ENCODE measurements at regions not wholly inside any gene's neighbourhood (a gene's known extent, or its start where the extent isn't known, plus 50 kb on each side); places are given as distances from the start of the nearest gene placed in this dataset.

- no peak for TF ChIP-seq ZNF776 (tag by site-specific recombination; IDR thresholded peaks at IDR 0.05; ENCODE audit: borderline replicate concordance)
- TF ChIP-seq ZNF707 (tag by site-specific recombination; IDR thresholded peaks at IDR 0.05), result no peak
- no peak for TF ChIP-seq CTCF (tag by site-specific recombination; IDR thresholded peaks at IDR 0.05)
- TF ChIP-seq, protein P1, sequence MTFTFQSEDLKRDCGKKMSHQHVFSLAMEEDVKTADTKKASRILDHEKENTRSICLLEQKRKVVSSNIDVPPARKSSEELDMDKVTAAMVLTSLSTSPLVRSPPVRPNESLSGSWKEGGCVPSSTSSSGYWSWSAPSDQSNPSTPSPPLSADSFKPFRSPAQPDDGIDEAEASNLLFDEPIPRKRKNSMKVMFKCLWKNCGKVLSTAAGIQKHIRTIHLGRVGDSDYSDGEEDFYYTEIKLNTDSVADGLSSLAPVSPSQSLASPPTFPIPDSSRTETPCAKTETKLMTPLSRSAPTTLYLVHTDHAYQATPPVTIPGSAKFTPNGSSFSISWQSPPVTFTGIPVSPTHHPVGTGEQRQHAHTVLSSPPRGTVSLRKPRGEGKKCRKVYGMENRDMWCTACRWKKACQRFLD (tag by site-specific recombination; IDR thresholded peaks at IDR 0.05), result no peak
- TF ChIP-seq, protein P2, sequence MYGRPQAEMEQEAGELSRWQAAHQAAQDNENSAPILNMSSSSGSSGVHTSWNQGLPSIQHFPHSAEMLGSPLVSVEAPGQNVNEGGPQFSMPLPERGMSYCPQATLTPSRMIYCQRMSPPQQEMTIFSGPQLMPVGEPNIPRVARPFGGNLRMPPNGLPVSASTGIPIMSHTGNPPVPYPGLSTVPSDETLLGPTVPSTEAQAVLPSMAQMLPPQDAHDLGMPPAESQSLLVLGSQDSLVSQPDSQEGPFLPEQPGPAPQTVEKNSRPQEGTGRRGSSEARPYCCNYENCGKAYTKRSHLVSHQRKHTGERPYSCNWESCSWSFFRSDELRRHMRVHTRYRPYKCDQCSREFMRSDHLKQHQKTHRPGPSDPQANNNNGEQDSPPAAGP (tag by site-specific recombination; IDR thresholded peaks at IDR 0.05), result no peak
- no peak for TF ChIP-seq ZNF473 (tag by site-specific recombination; IDR thresholded peaks at IDR 0.05)
- TF ChIP-seq, protein P3, sequence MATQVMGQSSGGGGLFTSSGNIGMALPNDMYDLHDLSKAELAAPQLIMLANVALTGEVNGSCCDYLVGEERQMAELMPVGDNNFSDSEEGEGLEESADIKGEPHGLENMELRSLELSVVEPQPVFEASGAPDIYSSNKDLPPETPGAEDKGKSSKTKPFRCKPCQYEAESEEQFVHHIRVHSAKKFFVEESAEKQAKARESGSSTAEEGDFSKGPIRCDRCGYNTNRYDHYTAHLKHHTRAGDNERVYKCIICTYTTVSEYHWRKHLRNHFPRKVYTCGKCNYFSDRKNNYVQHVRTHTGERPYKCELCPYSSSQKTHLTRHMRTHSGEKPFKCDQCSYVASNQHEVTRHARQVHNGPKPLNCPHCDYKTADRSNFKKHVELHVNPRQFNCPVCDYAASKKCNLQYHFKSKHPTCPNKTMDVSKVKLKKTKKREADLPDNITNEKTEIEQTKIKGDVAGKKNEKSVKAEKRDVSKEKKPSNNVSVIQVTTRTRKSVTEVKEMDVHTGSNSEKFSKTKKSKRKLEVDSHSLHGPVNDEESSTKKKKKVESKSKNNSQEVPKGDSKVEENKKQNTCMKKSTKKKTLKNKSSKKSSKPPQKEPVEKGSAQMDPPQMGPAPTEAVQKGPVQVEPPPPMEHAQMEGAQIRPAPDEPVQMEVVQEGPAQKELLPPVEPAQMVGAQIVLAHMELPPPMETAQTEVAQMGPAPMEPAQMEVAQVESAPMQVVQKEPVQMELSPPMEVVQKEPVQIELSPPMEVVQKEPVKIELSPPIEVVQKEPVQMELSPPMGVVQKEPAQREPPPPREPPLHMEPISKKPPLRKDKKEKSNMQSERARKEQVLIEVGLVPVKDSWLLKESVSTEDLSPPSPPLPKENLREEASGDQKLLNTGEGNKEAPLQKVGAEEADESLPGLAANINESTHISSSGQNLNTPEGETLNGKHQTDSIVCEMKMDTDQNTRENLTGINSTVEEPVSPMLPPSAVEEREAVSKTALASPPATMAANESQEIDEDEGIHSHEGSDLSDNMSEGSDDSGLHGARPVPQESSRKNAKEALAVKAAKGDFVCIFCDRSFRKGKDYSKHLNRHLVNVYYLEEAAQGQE (tag by site-specific recombination; IDR thresholded peaks at IDR 0.05), result no peak
- TF ChIP-seq SP2 (tag by site-specific recombination; IDR thresholded peaks at IDR 0.05), result no peak
- no peak for TF ChIP-seq ZNF585B (tag by site-specific recombination; IDR thresholded peaks at IDR 0.05)
- TF ChIP-seq TCF7L2 (IDR thresholded peaks at IDR 0.05; ENCODE audit: borderline replicate concordance, low read depth, low read length), result no peak
- no peak for TF ChIP-seq ZNF114 (tag by site-specific recombination; IDR thresholded peaks at IDR 0.05)
- no peak for TF ChIP-seq ZNF335 (tag by site-specific recombination; conservative IDR thresholded peaks at IDR 0.05)
- no peak for TF ChIP-seq ZNF274 (IDR thresholded peaks at IDR 0.05; ENCODE audit: low read length)
- no peak for TF ChIP-seq ZNF274 (tag by site-specific recombination; IDR thresholded peaks at IDR 0.05; ENCODE audit: borderline replicate concordance)
- TF ChIP-seq, protein P4, sequence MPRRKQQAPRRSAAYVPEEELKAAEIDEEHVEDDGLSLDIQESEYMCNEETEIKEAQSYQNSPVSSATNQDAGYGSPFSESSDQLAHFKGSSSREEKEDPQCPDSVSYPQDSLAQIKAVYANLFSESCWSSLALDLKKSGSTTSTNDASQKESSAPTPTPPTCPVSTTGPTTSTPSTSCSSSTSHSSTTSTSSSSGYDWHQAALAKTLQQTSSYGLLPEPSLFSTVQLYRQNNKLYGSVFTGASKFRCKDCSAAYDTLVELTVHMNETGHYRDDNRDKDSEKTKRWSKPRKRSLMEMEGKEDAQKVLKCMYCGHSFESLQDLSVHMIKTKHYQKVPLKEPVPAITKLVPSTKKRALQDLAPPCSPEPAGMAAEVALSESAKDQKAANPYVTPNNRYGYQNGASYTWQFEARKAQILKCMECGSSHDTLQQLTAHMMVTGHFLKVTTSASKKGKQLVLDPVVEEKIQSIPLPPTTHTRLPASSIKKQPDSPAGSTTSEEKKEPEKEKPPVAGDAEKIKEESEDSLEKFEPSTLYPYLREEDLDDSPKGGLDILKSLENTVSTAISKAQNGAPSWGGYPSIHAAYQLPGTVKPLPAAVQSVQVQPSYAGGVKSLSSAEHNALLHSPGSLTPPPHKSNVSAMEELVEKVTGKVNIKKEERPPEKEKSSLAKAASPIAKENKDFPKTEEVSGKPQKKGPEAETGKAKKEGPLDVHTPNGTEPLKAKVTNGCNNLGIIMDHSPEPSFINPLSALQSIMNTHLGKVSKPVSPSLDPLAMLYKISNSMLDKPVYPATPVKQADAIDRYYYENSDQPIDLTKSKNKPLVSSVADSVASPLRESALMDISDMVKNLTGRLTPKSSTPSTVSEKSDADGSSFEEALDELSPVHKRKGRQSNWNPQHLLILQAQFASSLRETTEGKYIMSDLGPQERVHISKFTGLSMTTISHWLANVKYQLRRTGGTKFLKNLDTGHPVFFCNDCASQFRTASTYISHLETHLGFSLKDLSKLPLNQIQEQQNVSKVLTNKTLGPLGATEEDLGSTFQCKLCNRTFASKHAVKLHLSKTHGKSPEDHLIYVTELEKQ (tag by site-specific recombination; IDR thresholded peaks at IDR 0.05; ENCODE audit: borderline replicate concordance), result no peak
These were observed 436.7 kb downstream of the CYLC2 start for GRCh38 chr9:103431809-103432208.
